H1 (cell line): ENCODE measurements at regions not wholly inside any gene's neighbourhood (a gene's known extent, or its start where the extent isn't known, plus 50 kb on each side); places are given as distances from the start of the nearest gene placed in this dataset.

Experiments used
- CTCF ChIA-PET: fragments of 300-600 bp; sonication (Branson Sonifier 250); formaldehyde crosslinking; loops from one replicate; lab custom pipeline; 2021; ENCODE audit not compliant: partially characterized antibody; lab: Charles Lee
- POLR2A ChIA-PET: fragments of 300-600 bp; sonication (Branson Sonifier 250); formaldehyde crosslinking; loops from one replicate; lab custom pipeline; 2021; ENCODE audit warnings: inconsistent platforms; ENCODE audit not compliant: partially characterized antibody; lab: Charles Lee
- DNase-seq, 2 experiments: peaks; one replicate each; pipeline versions ENCODE4 v3.0.0 to v3.0.0-alpha.2; 2010 to 2022; ENCODE audit warnings: low spot score in 2 of 2, low read depth in 1 of 2, mixed read lengths in 1 of 2
- FAIRE-seq: peaks from 2 replicates; lab custom pipeline; 2011; peaks lifted over from hg19 to GRCh38; lab: Jason Lieb, UNC
- H2AFZ ChIP-seq: 2 replicates; pipeline ENCODE4 v1.8.1; 2012; ENCODE audit warnings: low read length, inconsistent platforms
- H2AK5ac ChIP-seq: 2 replicates; pipeline ENCODE4 v1.6.1; 2013; ENCODE audit warnings: low read depth, low read length
- H2BK120ac ChIP-seq: replicated peaks from 2 replicates; pipeline ENCODE3; 2013; ENCODE audit warnings: low read depth, low read length, inconsistent platforms
- H2BK12ac ChIP-seq: 2 replicates; pipeline ENCODE4 v1.6.1; 2013; ENCODE audit warnings: low read depth, low read length
- H2BK15ac ChIP-seq: 2 replicates; pipeline ENCODE4 v1.6.1; 2013; ENCODE audit warnings: low read length
- H2BK20ac ChIP-seq: 2 replicates; pipeline ENCODE4 v1.6.1; 2013; ENCODE audit warnings: low read length
- H2BK5ac ChIP-seq: 2 replicates; pipeline ENCODE4 v1.6.1; 2013; ENCODE audit warnings: low read depth, low read length
- H3K14ac ChIP-seq: 2 replicates; pipeline ENCODE4 v1.6.1; 2013; ENCODE audit warnings: inconsistent platforms; ENCODE audit not compliant: insufficient read length
- H3K18ac ChIP-seq: 2 replicates; pipeline ENCODE4 v1.6.1; 2013; ENCODE audit warnings: low read length; ENCODE audit errors: extremely low read depth
- H3K23ac ChIP-seq: 2 replicates; pipeline ENCODE4 v1.6.1; 2013; ENCODE audit warnings: inconsistent platforms; ENCODE audit not compliant: insufficient read length
- H3K23me2 ChIP-seq: 2 replicates; pipeline ENCODE4 v1.6.1; 2013; ENCODE audit warnings: low read depth, low read length
- H3K27ac ChIP-seq: 2 replicates; pipeline ENCODE4 v1.6.1; 2011; ENCODE audit warnings: low read depth, low read length, inconsistent platforms
- H3K27me3 ChIP-seq, 4 experiments: replicated peaks in 1 of 4; 1 replicate in 1 of 4; 2 replicates in 3 of 4; pipeline versions ENCODE4 v1.6.1 to v1.8.1; 2011 to 2013; ENCODE audit warnings: low read length in 3 of 4, mild to moderate bottlenecking in 3 of 4, inconsistent platforms in 2 of 4, mixed read lengths in 2 of 4, moderate library complexity in 1 of 4; ENCODE audit not compliant: control insufficient read depth in 3 of 4, insufficient read depth in 3 of 4; ENCODE audit errors: extremely low read depth in 1 of 4
- H3K36me3 ChIP-seq, 4 experiments: 2 replicates each; pipeline versions ENCODE4 v1.6.1 to v1.8.1; 2011 to 2013; ENCODE audit warnings: mild to moderate bottlenecking in 4 of 4, low read length in 3 of 4, moderate library complexity in 2 of 4, control low read depth in 1 of 4, inconsistent platforms in 1 of 4; ENCODE audit not compliant: insufficient read depth in 4 of 4, control insufficient read depth in 2 of 4
- H3K4ac ChIP-seq: replicated peaks from 2 replicates; pipeline ENCODE3; 2013; ENCODE audit warnings: low read length, low read depth, mixed read lengths, inconsistent platforms; ENCODE audit not compliant: insufficient read length
- H3K4me1 ChIP-seq, 4 experiments: replicated peaks in 1 of 4; 1 replicate in 1 of 4; 2 replicates in 3 of 4; pipeline versions ENCODE4 v1.6.1 to v1.8.1; 2011 to 2013; ENCODE audit warnings: low read length in 3 of 4, inconsistent platforms in 2 of 4, mixed read lengths in 1 of 4; ENCODE audit not compliant: insufficient read depth in 4 of 4, control insufficient read depth in 3 of 4
- H3K4me2 ChIP-seq, 2 experiments: 2 replicates each; pipeline versions ENCODE4 v1.6.1 to v1.8.1; 2011 to 2013; ENCODE audit warnings: low read depth in 2 of 2, low read length in 2 of 2, control low read depth in 1 of 2, inconsistent platforms in 1 of 2, mild to moderate bottlenecking in 1 of 2; ENCODE audit not compliant: insufficient read depth in 1 of 2
- H3K4me3 ChIP-seq, 4 experiments: fragments of 200-600, 300-600 bp in 1 of 4; sonication (generic), shearing (Covaris generic), sonication (Bioruptor Twin) in 1 of 4; 2 replicates each; pipeline versions ENCODE4 v1.5.1 to v1.8.1; 2011 to 2016; ENCODE audit warnings: low read length in 4 of 4, low read depth in 3 of 4, control low read depth in 2 of 4, inconsistent platforms in 2 of 4, mild to moderate bottlenecking in 2 of 4, mixed read lengths in 1 of 4, moderate library complexity in 1 of 4; ENCODE audit not compliant: insufficient read depth in 2 of 4; ENCODE audit errors: extremely low read depth in 1 of 4
- H3K56ac ChIP-seq: replicated peaks from 2 replicates; pipeline ENCODE3; 2013; ENCODE audit warnings: low read depth, mild to moderate bottlenecking, mixed read lengths, low read length, inconsistent platforms; ENCODE audit not compliant: insufficient read length
- H3K79me1 ChIP-seq: 2 replicates; pipeline ENCODE4 v1.6.1; 2013; ENCODE audit warnings: low read depth, low read length, control low read depth
- H3K79me2 ChIP-seq, 2 experiments: 2 replicates each; pipeline versions ENCODE4 v1.6.1 to v1.8.1; 2012 to 2013; ENCODE audit warnings: low read length in 2 of 2, mild to moderate bottlenecking in 2 of 2, inconsistent platforms in 1 of 2; ENCODE audit not compliant: insufficient read depth in 2 of 2, control insufficient read depth in 1 of 2
- H3K9ac ChIP-seq, 4 experiments: replicated peaks in 1 of 4; 1 replicate in 1 of 4; 2 replicates in 3 of 4; pipeline versions ENCODE4 v1.6.1 to v1.8.1; 2011 to 2013; ENCODE audit warnings: low read depth in 3 of 4, low read length in 3 of 4, control low read depth in 2 of 4, mild to moderate bottlenecking in 2 of 4, moderate library complexity in 2 of 4, inconsistent platforms in 1 of 4; ENCODE audit errors: extremely low read depth in 1 of 4
- H3K9me3 ChIP-seq, 2 experiments: 2 replicates each; pipeline versions ENCODE4 v1.6.1 to v1.8.1; 2012 to 2013; ENCODE audit warnings: mild to moderate bottlenecking in 2 of 2, moderate library complexity in 2 of 2, control low read depth in 1 of 2, inconsistent platforms in 1 of 2, low read depth in 1 of 2, low read length in 1 of 2, mixed read lengths in 1 of 2; ENCODE audit not compliant: insufficient read depth in 2 of 2
- H4K20me1 ChIP-seq, 2 experiments: replicated peaks in 1 of 2; 2 replicates each; pipeline versions ENCODE3 to v1.8.1; 2011 to 2013; ENCODE audit warnings: inconsistent platforms in 2 of 2, low read length in 2 of 2, mild to moderate bottlenecking in 1 of 2; ENCODE audit not compliant: insufficient read depth in 2 of 2, control insufficient read depth in 1 of 2
- H4K5ac ChIP-seq: 2 replicates; pipeline ENCODE4 v1.6.1; 2013; ENCODE audit warnings: low read length, low read depth, mixed read lengths, inconsistent platforms; ENCODE audit not compliant: insufficient read length
- H4K8ac ChIP-seq: 2 replicates; pipeline ENCODE4 v1.8.0; 2013; ENCODE audit warnings: mild to moderate bottlenecking, moderate library complexity, low read length, inconsistent platforms; ENCODE audit not compliant: insufficient read depth; ENCODE audit errors: extremely low read depth
- H4K91ac ChIP-seq: replicated peaks from 2 replicates; pipeline ENCODE3; 2013; ENCODE audit warnings: low read length, mixed read lengths, inconsistent platforms; ENCODE audit not compliant: insufficient read length
- BCL11A ChIP-seq, 2 experiments: IDR thresholded peaks; one replicate each; pipeline ENCODE4 v1.6.1; 2011; ENCODE audit warnings: low read depth in 2 of 2, low read length in 2 of 2, mild to moderate bottlenecking in 2 of 2
- BRCA1 ChIP-seq: IDR thresholded peaks from 2 replicates; pipeline ENCODE4 v1.6.1; 2012; ENCODE audit warnings: low read depth, low read length, improper control_type of control experiment
- CBX5 ChIP-seq: fragments of 300-800, 300-1000 bp; sonication (generic); IDR thresholded peaks from 2 replicates; pipeline ENCODE4 v1.7.1; 2016; ENCODE audit warnings: antibody characterized with exemption, low read length, low read depth
- EP300 ChIP-seq, 2 experiments: IDR thresholded peaks; 1 replicate in 1 of 2; 2 replicates in 1 of 2; pipeline ENCODE4 v1.6.1; 2011 to 2012; ENCODE audit warnings: low read depth in 2 of 2, low read length in 2 of 2, mild to moderate bottlenecking in 2 of 2, borderline replicate concordance in 1 of 2, inconsistent platforms in 1 of 2, moderate library complexity in 1 of 2
- FOSL1 ChIP-seq: IDR thresholded peaks from 2 replicates; pipeline ENCODE4 v1.6.1; 2011; ENCODE audit warnings: mild to moderate bottlenecking, low read depth, low read length, moderate library complexity; ENCODE audit not compliant: insufficient read depth
- HDAC2 ChIP-seq, 2 experiments: fragments of 300-600 bp in 1 of 2; sonication (generic) in 1 of 2; IDR thresholded peaks; 2 replicates each; pipeline ENCODE4 v1.6.1; 2011 to 2012; ENCODE audit warnings: low read depth in 2 of 2, low read length in 2 of 2, mild to moderate bottlenecking in 2 of 2, moderate library complexity in 2 of 2, borderline replicate concordance in 1 of 2, inconsistent platforms in 1 of 2
- KDM5A ChIP-seq: fragments of 200-600 bp; IDR thresholded peaks from 2 replicates; pipeline ENCODE4 v1.7.1; 2012; ENCODE audit warnings: mild to moderate bottlenecking, low read length, inconsistent platforms, mixed read lengths
- TAF7 ChIP-seq: optimal IDR thresholded peaks from 2 replicates; pipeline ENCODE3; 2011; ENCODE audit warnings: low read depth, mild to moderate bottlenecking, inconsistent platforms, low read length, moderate library complexity, borderline replicate concordance
- TCF12 ChIP-seq: IDR thresholded peaks from 2 replicates; pipeline ENCODE4 v1.6.1; 2011; ENCODE audit warnings: low read depth, mild to moderate bottlenecking, low read length
- WGBS, 2 experiments: shearing (Covaris generic) in 1 of 2; methylation state at CpG; one replicate each; pipeline versions ENCODE4 v1.1.6 to v1.1.7; 2013 to 2015; ENCODE audit warnings: low lambda C conversion rate in 2 of 2, mixed read lengths in 2 of 2, inconsistent platforms in 1 of 2, low coverage in 1 of 2, missing lambda C conversion rate in 1 of 2; ENCODE audit not compliant: insufficient replicate concordance in 2 of 2, insufficient coverage in 1 of 2, insufficient read length in 1 of 2; ENCODE audit errors: extremely low coverage in 1 of 2, missing lambda C conversion rate in 1 of 2; 5-methylcytosine and 5-hydroxymethylcytosine counted together

DNA sequence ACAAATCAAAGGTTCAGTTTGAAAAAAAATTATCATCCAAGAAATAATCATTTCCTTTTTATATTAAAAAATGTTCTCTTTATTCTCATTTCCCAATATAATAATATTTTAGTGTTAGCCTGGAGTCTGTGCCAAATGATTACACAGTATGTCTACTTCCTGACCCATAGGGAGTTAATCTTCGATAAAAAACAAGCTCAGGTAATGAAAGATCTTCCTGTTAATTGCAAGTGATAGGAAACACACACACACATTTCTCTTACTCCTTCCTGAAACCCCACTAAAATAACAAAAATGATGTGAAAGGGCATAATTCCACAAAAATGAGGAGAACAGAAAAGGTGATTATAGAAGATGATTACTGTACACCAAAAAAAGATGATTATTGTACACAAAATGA is 123.5 kb upstream of the CXADR start:
- no peak overlapping the region for H4K91ac ChIP-seq
- POLR2A ChIA-PET: no interaction called here
- 85% methylated on average over 1 of the region's 1 CpG; no CpG with 5 or more reads in 1 of the 2 experiments for WGBS, 2 experiments
- H2BK15ac ChIP-seq: no peak overlapping the region
- H3K56ac ChIP-seq: no peak overlapping the region
- H3K36me3 ChIP-seq: no peaks in the 10 kb centered on the region
- no peak overlapping the region for H3K18ac ChIP-seq
- peaks cover 0 to 4% (median 1%) of the 10 kb centered on the region in 4 experiments; a peak in 2 of 7 replicates for H3K4me1 ChIP-seq
- H4K8ac ChIP-seq: no peak overlapping the region
- H2AFZ ChIP-seq: no peak overlapping the region
- no peak overlapping the region for H4K5ac ChIP-seq
- H3K27ac ChIP-seq: no peak overlapping the region
- TF ChIP-seq HDAC2 (IDR thresholded peaks at IDR 0.05; ENCODE audit: borderline replicate concordance in 1 of 2, low read depth in 2 of 2, low read length in 2 of 2): no peak
- TF ChIP-seq BCL11A (IDR thresholded peaks at IDR 0.05; ENCODE audit: low read depth in 2 of 2, low read length in 2 of 2): no peak
- no peak for TF ChIP-seq CBX5
- no peak for TF ChIP-seq FOSL1
- no peak for TF ChIP-seq KDM5A
- TF ChIP-seq TCF12: no peak
- no peak for TF ChIP-seq EP300 (IDR thresholded peaks at IDR 0.05; ENCODE audit: borderline replicate concordance in 1 of 2, low read depth in 2 of 2, low read length in 2 of 2)
- no peak for TF ChIP-seq BRCA1
- no peak for TF ChIP-seq TAF7
- no peak overlapping the region for H3K14ac ChIP-seq
- no peaks in the 10 kb centered on the region for H3K79me1 ChIP-seq
- no peak overlapping the region for H3K4me3 ChIP-seq
- no peaks in the 10 kb centered on the region for H3K23me2 ChIP-seq
- no peak overlapping the region for H3K9ac ChIP-seq
- no peak overlapping the region for H2BK20ac ChIP-seq
- H4K20me1 ChIP-seq: no peaks in the 10 kb centered on the region
- CTCF ChIA-PET: interaction anchor here (1.2 to 4.6 kb wide), 5 partner anchors 15 to 196 kb away, joined by 3 to 34 read pairs (median 6); no protein-coding TSS in a partner anchor
- FAIRE-seq (no peak), DNase-seq (no peak)
- H2AK5ac ChIP-seq: no peak overlapping the region
- H3K23ac ChIP-seq: no peak overlapping the region
- H2BK120ac ChIP-seq: no peak overlapping the region
- no peak overlapping the region for H2BK12ac ChIP-seq
- no peak overlapping the region for H3K4ac ChIP-seq
- H3K9me3 ChIP-seq: no peaks in the 10 kb centered on the region
- H3K4me2 ChIP-seq: no peak overlapping the region
- no peaks in the 10 kb centered on the region for H3K79me2 ChIP-seq
- no peaks in the 10 kb centered on the region for H3K27me3 ChIP-seq
- H2BK5ac ChIP-seq: no peak overlapping the region
